HCT116 (cell line): ENCODE measurements at regions not wholly inside any gene's neighbourhood (a gene's known extent, or its start where the extent isn't known, plus 50 kb on each side); places are given as distances from the start of the nearest gene placed in this dataset.

Source experiments
- ATAC-seq: fragments of 200-7000 bp; cut with Tn5 transposase; 2 replicates; pipeline ENCODE4 v1.9.1; 2020; ENCODE audit warnings: mild to moderate bottlenecking, moderate library complexity
- BruUV-seq: library from RNA; stranded (reverse); fragments of 400-500 nt; replicated peaks from 2 replicates; lab custom pipeline; 2021; lab: Mats Ljungman, UMichigan
- CTCF ChIA-PET: fragments of 300-600 bp; sonication (Branson Sonifier 250); formaldehyde crosslinking; loops from one replicate; lab custom pipeline; 2021; ENCODE audit warnings: antibody characterized with exemption; lab: Charles Lee
- POLR2A ChIA-PET: fragments of 300-600, 350-600 bp; sonication (Branson Sonifier 250); formaldehyde crosslinking; loops from one replicate; lab custom pipeline; 2021; ENCODE audit warnings: antibody characterized with exemption; lab: Charles Lee
- RAD21 ChIA-PET, 2 experiments: fragments of 300-600 bp; sonication (Branson Sonifier 250); formaldehyde crosslinking; loops; one replicate each; lab custom pipeline; 2023; ENCODE audit warnings: low total read pairs in 2 of 2; ENCODE audit not compliant: uncharacterized antibody in 2 of 2, unreplicated experiment in 2 of 2, low non-redundant PET in 1 of 2; lab: Charles Lee
- DNase-seq: peaks from one replicate; pipeline ENCODE4 v3.0.0-alpha.2; 2010; ENCODE audit warnings: low read depth, low spot score
- H2AFZ ChIP-seq: fragments of 200-600 bp; shearing (Covaris generic), sonication (generic); 2 replicates; pipeline ENCODE4 v1.6.1; 2017; ENCODE audit warnings: low read depth, mixed run types, mixed read lengths, antibody characterized with exemption, low read length; ENCODE audit not compliant: poor library complexity, severe bottlenecking
- H3K27ac ChIP-seq: 2 replicates; pipeline ENCODE4 v1.5.1; 2012; ENCODE audit warnings: low read depth, low read length
- H3K27me3 ChIP-seq: fragments of 200-600 bp; sonication (generic); 2 replicates; pipeline ENCODE4 v1.6.1; 2016; ENCODE audit warnings: mixed run types, low read length, mixed read lengths; ENCODE audit not compliant: insufficient read depth
- H3K36me3 ChIP-seq, 2 experiments: fragments of 200-500 bp in 1 of 2; fragments of 200-600 bp in 1 of 2; sonication (Bioruptor generic) in 1 of 2; sonication (generic) in 1 of 2; 2 replicates each; pipeline versions ENCODE4 v1.5.1 to v1.6.1; 2014 to 2016; ENCODE audit warnings: low read length in 2 of 2, inconsistent platforms in 1 of 2, mixed read lengths in 1 of 2, mixed run types in 1 of 2; ENCODE audit not compliant: insufficient read depth in 2 of 2, control insufficient read depth in 1 of 2
- H3K4me1 ChIP-seq, 2 experiments: fragments of 200-600 bp in 1 of 2; sonication (generic) in 1 of 2; 2 replicates each; pipeline versions ENCODE4 v1.5.1 to v1.6.1; 2012 to 2017; ENCODE audit warnings: low read length in 2 of 2, inconsistent platforms in 1 of 2, mild to moderate bottlenecking in 1 of 2, mixed read lengths in 1 of 2, mixed run types in 1 of 2, moderate library complexity in 1 of 2; ENCODE audit not compliant: insufficient read depth in 2 of 2, control insufficient read depth in 1 of 2
- H3K4me2 ChIP-seq: fragments of 200-600 bp; sonication (generic); 2 replicates; pipeline ENCODE4 v1.6.1; 2017; ENCODE audit warnings: mixed run types, low read length, mixed read lengths
- H3K4me3 ChIP-seq, 2 experiments: fragments of 200-600 bp in 1 of 2; sonication (generic) in 1 of 2; replicated peaks in 1 of 2; 2 replicates each; pipeline ENCODE4 v1.5.1; 2011 to 2016; ENCODE audit warnings: low read length in 2 of 2, control low read depth in 1 of 2, low read depth in 1 of 2, mild to moderate bottlenecking in 1 of 2, mixed read lengths in 1 of 2, mixed run types in 1 of 2
- H3K79me2 ChIP-seq: fragments of 200-600 bp; sonication (generic); 2 replicates; pipeline ENCODE4 v1.6.1; 2017; ENCODE audit warnings: mild to moderate bottlenecking, mixed run types, low read length, moderate library complexity, mixed read lengths; ENCODE audit not compliant: insufficient read depth
- H3K9ac ChIP-seq: fragments of 200-600 bp; sonication (generic); 2 replicates; pipeline ENCODE4 v1.6.1; 2016; ENCODE audit warnings: low read length, mixed read lengths
- H3K9me2 ChIP-seq: fragments of 200-600 bp; sonication (generic), shearing (Covaris generic); 2 replicates; pipeline ENCODE4 v1.6.1; 2017; ENCODE audit warnings: mixed run types, mild to moderate bottlenecking, moderate library complexity; ENCODE audit not compliant: insufficient read depth
- H3K9me3 ChIP-seq, 2 experiments: fragments of 200-500 bp in 1 of 2; fragments of 200-600 bp in 1 of 2; sonication (Bioruptor generic) in 1 of 2; sonication (generic) in 1 of 2; 2 replicates each; pipeline ENCODE4 v1.6.1; 2014 to 2017; ENCODE audit warnings: low read length in 2 of 2, mixed read lengths in 2 of 2, inconsistent platforms in 1 of 2, low read depth in 1 of 2, mild to moderate bottlenecking in 1 of 2, mixed run types in 1 of 2, moderate library complexity in 1 of 2; ENCODE audit not compliant: control insufficient read depth in 1 of 2, insufficient read depth in 1 of 2
- H4K20me1 ChIP-seq: fragments of 200-600 bp; sonication (generic), shearing (Covaris generic); 2 replicates; pipeline ENCODE4 v1.6.1; 2017; ENCODE audit warnings: mixed run types, mild to moderate bottlenecking, moderate library complexity; ENCODE audit not compliant: insufficient read depth
- CBX3 ChIP-seq: IDR thresholded peaks from 2 replicates; pipeline ENCODE4 v1.6.1; 2012; ENCODE audit warnings: low read depth
- EGR1 ChIP-seq: IDR thresholded peaks from 2 replicates; pipeline ENCODE4 v1.6.1; 2012; ENCODE audit warnings: low read depth
- EZH2 ChIP-seq: fragments of 200-600 bp; sonication (generic); IDR thresholded peaks from 2 replicates; pipeline ENCODE4 v1.6.1; 2017; ENCODE audit warnings: antibody characterized with exemption, mixed run types
- EZH2phosphoT487 ChIP-seq: fragments of 200-600 bp; IDR thresholded peaks from 2 replicates; pipeline ENCODE4 v1.6.1; 2018; ENCODE audit warnings: antibody characterized with exemption, borderline replicate concordance
- FOSL1 ChIP-seq: IDR thresholded peaks from 2 replicates; pipeline ENCODE4 v1.6.1; 2012; ENCODE audit warnings: low read depth
- JUND ChIP-seq: IDR thresholded peaks from 2 replicates; pipeline ENCODE4 v1.6.1; 2012
- POLR2A ChIP-seq: IDR thresholded peaks from 2 replicates; pipeline ENCODE4 v1.7.0; 2011; ENCODE audit warnings: borderline replicate concordance; ENCODE audit not compliant: insufficient read depth, insufficient read length; ENCODE audit errors: extremely low read depth
- POLR2AphosphoS5 ChIP-seq: IDR thresholded peaks from 2 replicates; pipeline ENCODE4 v1.6.1; 2011; ENCODE audit warnings: mild to moderate bottlenecking, low read depth, low read length, moderate library complexity
- RAD21 ChIP-seq: IDR thresholded peaks from 2 replicates; pipeline ENCODE4 v1.6.1; 2012; ENCODE audit warnings: low read depth, mild to moderate bottlenecking
- SIN3A ChIP-seq: IDR thresholded peaks from 2 replicates; pipeline ENCODE4 v1.6.1; 2012; ENCODE audit warnings: low read depth
- SP1 ChIP-seq: IDR thresholded peaks from 2 replicates; pipeline ENCODE4 v1.6.1; 2012; ENCODE audit warnings: low read depth
- SRF ChIP-seq: IDR thresholded peaks from 2 replicates; pipeline ENCODE4 v1.6.1; 2012; ENCODE audit warnings: low read depth
- TCF7L2 ChIP-seq: IDR thresholded peaks from 2 replicates; pipeline ENCODE4 v1.7.0; 2011; ENCODE audit warnings: borderline replicate concordance, inconsistent platforms; ENCODE audit not compliant: insufficient read depth, insufficient read length; ENCODE audit errors: extremely low read depth
- YY1 ChIP-seq: IDR thresholded peaks from 2 replicates; pipeline ENCODE4 v1.6.1; 2011; ENCODE audit warnings: low read length, low read depth, moderate library complexity, mild to moderate bottlenecking; ENCODE audit not compliant: insufficient replicate concordance; ENCODE audit errors: extremely low read depth
- ZFX ChIP-seq: fragments of 450-650 bp; IDR thresholded peaks from 2 replicates; pipeline ENCODE4 v1.6.1; 2017
- ZNF274 ChIP-seq: fragments of 200-500 bp; sonication (Bioruptor generic); IDR thresholded peaks from 2 replicates; pipeline ENCODE4 v1.6.1; 2014; ENCODE audit warnings: mild to moderate bottlenecking, low read depth, low read length, inconsistent platforms
- intact Hi-C: fragments of 100-400 bp; cut with micrococcal nuclease; formaldehyde crosslinking; loops from 2 replicates; pipeline ENCODE4 v1.10.0; 2022
- TF ChIP-seq, protein P1 (sequence below): IDR thresholded peaks from 2 replicates; pipeline ENCODE4 v1.6.1; 2012; ENCODE audit warnings: low read depth
- TF ChIP-seq, protein P2 (sequence below): IDR thresholded peaks from 2 replicates; pipeline ENCODE4 v1.6.1; 2011; ENCODE audit warnings: mild to moderate bottlenecking, low read length, moderate library complexity; ENCODE audit not compliant: insufficient replicate concordance; ENCODE audit errors: extremely low read depth
- TF ChIP-seq, protein P3 (sequence below), 3 experiments: fragments of 200-600 bp in 1 of 3; sonication (generic) in 1 of 3; IDR thresholded peaks in 2 of 3; conservative IDR thresholded peaks in 1 of 3; 2 replicates each; pipeline ENCODE4 v1.5.1; 2012 to 2017; ENCODE audit warnings: low read depth in 2 of 3, low read length in 2 of 3, antibody characterized with exemption in 1 of 3, borderline replicate concordance in 1 of 3, control low read depth in 1 of 3, mild to moderate bottlenecking in 1 of 3, mixed read lengths in 1 of 3, mixed run types in 1 of 3, moderate library complexity in 1 of 3; ENCODE audit not compliant: insufficient read depth in 1 of 3
- TF ChIP-seq, protein P4 (sequence below): IDR thresholded peaks from 2 replicates; pipeline ENCODE4 v1.6.1; 2012

DNA sequence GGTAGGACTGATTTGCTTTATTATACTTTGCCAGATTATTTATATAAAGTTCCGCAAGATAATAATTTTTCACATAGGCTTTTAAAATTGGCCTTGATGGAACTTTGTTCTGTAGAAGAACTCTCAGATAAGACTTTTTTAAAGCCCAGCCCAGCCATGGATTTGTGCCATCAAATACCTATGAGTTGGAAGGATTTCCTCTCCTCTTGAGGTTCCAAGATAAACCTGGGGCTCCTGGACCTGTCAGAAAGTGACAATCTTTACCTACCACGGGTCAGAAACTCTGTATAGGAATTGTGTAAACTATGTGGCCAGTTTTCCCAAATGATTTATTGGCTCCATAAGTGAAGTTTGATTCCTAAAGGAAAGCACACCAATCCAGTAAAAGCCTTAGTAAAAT, 271.9 kb upstream of the GRID2 start:
- no peak overlapping the region for H3K27ac ChIP-seq
- no peak overlapping the region for H3K4me3 ChIP-seq
- intact Hi-C loops, result no loop called here
- H3K36me3 ChIP-seq, result no peaks in the 10 kb centered on the region
- no peaks in the 10 kb centered on the region for H3K9me2 ChIP-seq
- H3K4me2 ChIP-seq, result no peak overlapping the region
- H3K9ac ChIP-seq, result no peak overlapping the region
- ChIA-PET RAD21 (no interaction called here), POLR2A (no interaction called here), CTCF (no interaction called here)
- ATAC-seq, result no peak
- DNase-seq, result no peak
- no peaks in the 10 kb centered on the region for H4K20me1 ChIP-seq
- no peak overlapping the region for H2AFZ ChIP-seq
- H3K9me3 ChIP-seq, result no peaks in the 10 kb centered on the region
- TF ChIP-seq SRF (no peak), SP1 (no peak), TCF7L2 (no peak), FOSL1 (no peak), YY1 (no peak), EGR1 (no peak), SIN3A (no peak), CBX3 (no peak), POLR2A (no peak), JUND (no peak), ZNF274 (no peak), EZH2phosphoT487 (no peak), RAD21 (no peak), EZH2 (no peak), POLR2AphosphoS5 (no peak), ZFX (no peak)
- TF ChIP-seq, protein P1, sequence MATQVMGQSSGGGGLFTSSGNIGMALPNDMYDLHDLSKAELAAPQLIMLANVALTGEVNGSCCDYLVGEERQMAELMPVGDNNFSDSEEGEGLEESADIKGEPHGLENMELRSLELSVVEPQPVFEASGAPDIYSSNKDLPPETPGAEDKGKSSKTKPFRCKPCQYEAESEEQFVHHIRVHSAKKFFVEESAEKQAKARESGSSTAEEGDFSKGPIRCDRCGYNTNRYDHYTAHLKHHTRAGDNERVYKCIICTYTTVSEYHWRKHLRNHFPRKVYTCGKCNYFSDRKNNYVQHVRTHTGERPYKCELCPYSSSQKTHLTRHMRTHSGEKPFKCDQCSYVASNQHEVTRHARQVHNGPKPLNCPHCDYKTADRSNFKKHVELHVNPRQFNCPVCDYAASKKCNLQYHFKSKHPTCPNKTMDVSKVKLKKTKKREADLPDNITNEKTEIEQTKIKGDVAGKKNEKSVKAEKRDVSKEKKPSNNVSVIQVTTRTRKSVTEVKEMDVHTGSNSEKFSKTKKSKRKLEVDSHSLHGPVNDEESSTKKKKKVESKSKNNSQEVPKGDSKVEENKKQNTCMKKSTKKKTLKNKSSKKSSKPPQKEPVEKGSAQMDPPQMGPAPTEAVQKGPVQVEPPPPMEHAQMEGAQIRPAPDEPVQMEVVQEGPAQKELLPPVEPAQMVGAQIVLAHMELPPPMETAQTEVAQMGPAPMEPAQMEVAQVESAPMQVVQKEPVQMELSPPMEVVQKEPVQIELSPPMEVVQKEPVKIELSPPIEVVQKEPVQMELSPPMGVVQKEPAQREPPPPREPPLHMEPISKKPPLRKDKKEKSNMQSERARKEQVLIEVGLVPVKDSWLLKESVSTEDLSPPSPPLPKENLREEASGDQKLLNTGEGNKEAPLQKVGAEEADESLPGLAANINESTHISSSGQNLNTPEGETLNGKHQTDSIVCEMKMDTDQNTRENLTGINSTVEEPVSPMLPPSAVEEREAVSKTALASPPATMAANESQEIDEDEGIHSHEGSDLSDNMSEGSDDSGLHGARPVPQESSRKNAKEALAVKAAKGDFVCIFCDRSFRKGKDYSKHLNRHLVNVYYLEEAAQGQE, result no peak
- TF ChIP-seq, protein P2, sequence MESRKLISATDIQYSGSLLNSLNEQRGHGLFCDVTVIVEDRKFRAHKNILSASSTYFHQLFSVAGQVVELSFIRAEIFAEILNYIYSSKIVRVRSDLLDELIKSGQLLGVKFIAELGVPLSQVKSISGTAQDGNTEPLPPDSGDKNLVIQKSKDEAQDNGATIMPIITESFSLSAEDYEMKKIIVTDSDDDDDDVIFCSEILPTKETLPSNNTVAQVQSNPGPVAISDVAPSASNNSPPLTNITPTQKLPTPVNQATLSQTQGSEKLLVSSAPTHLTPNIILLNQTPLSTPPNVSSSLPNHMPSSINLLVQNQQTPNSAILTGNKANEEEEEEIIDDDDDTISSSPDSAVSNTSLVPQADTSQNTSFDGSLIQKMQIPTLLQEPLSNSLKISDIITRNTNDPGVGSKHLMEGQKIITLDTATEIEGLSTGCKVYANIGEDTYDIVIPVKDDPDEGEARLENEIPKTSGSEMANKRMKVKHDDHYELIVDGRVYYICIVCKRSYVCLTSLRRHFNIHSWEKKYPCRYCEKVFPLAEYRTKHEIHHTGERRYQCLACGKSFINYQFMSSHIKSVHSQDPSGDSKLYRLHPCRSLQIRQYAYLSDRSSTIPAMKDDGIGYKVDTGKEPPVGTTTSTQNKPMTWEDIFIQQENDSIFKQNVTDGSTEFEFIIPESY, result no peak
- TF ChIP-seq, protein P3, sequence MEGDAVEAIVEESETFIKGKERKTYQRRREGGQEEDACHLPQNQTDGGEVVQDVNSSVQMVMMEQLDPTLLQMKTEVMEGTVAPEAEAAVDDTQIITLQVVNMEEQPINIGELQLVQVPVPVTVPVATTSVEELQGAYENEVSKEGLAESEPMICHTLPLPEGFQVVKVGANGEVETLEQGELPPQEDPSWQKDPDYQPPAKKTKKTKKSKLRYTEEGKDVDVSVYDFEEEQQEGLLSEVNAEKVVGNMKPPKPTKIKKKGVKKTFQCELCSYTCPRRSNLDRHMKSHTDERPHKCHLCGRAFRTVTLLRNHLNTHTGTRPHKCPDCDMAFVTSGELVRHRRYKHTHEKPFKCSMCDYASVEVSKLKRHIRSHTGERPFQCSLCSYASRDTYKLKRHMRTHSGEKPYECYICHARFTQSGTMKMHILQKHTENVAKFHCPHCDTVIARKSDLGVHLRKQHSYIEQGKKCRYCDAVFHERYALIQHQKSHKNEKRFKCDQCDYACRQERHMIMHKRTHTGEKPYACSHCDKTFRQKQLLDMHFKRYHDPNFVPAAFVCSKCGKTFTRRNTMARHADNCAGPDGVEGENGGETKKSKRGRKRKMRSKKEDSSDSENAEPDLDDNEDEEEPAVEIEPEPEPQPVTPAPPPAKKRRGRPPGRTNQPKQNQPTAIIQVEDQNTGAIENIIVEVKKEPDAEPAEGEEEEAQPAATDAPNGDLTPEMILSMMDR (IDR thresholded peaks at IDR 0.05 in 2 of 3, conservative IDR thresholded peaks at IDR 0.05 in 1 of 3; ENCODE audit: borderline replicate concordance in 1 of 3, insufficient read depth in 1 of 3, low read depth in 2 of 3, low read length in 2 of 3), result no peak
- TF ChIP-seq, protein P4, sequence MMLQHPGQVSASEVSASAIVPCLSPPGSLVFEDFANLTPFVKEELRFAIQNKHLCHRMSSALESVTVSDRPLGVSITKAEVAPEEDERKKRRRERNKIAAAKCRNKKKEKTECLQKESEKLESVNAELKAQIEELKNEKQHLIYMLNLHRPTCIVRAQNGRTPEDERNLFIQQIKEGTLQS, result no peak
- BruUV-seq, result no TSS peak
- no peaks in the 10 kb centered on the region for H3K79me2 ChIP-seq
- no peaks in the 10 kb centered on the region for H3K27me3 ChIP-seq
- no peaks in the 10 kb centered on the region for H3K4me1 ChIP-seq
